HFF-Myc (cell line): ENCODE measurements at regions not wholly inside any gene's neighbourhood (a gene's known extent, or its start where the extent isn't known, plus 50 kb on each side); places are given as distances from the start of the nearest gene placed in this dataset.

Experiments used
- DNase-seq: peaks from one replicate; pipeline ENCODE4 v3.0.0-alpha.2; 2011; ENCODE audit warnings: low read depth; ENCODE audit errors: extremely low read depth
- H3K4me3 ChIP-seq: replicated peaks from 2 replicates; pipeline ENCODE4 v1.5.1; 2011; ENCODE audit warnings: low read depth, mild to moderate bottlenecking, control low read depth, low read length
- CTCF ChIP-seq: IDR thresholded peaks from 2 replicates; pipeline ENCODE4 v1.5.1; 2012; ENCODE audit warnings: mild to moderate bottlenecking, low read depth, low read length, control low read depth; ENCODE audit errors: missing control alignments

GRCh38 chr3:95654570-95655362, 1159.6 kb upstream of the EPHA6 start:
- no peak overlapping the region for H3K4me3 ChIP-seq
- no peak for TF ChIP-seq CTCF
- DNase-seq: no peak

DNA sequence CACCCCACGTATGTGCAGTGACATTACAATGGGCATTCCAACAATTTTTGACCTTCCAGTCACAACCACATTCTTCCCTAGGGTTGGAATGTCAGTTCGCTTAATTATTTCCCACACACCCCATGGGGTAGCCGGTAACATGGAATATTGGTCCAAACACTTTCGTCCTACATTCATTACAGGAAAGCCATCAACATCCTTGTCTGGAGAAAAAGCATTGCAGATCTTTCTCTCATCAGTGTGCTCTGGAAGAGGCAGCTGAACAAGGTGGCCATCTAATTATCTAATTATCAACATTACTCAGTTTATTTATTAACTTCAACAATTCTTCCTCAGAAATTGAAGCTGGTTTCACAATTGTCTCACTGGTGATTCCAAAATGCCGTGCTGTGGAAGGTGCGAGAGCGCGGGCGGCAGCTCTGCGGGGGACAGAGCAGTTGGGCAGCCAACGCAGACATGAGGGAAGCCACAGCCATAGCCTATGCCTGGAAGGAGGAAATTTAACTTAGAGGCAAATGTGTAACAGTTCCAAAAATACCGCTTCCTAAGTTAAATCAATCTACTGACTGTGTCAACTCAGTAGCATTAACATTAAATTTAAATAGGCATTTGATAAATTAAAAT, 1158.9 kb upstream of the EPHA6 start:
- no peak for DNase-seq
- TF ChIP-seq CTCF: no peak
- H3K4me3 ChIP-seq: no peak overlapping the region

GRCh38 chr3:95670765-95671164, 1143.6 kb upstream of the EPHA6 start:
- TF ChIP-seq CTCF: no peak
- DNase-seq: no peak
- H3K4me3 ChIP-seq: no peak overlapping the region

DNA sequence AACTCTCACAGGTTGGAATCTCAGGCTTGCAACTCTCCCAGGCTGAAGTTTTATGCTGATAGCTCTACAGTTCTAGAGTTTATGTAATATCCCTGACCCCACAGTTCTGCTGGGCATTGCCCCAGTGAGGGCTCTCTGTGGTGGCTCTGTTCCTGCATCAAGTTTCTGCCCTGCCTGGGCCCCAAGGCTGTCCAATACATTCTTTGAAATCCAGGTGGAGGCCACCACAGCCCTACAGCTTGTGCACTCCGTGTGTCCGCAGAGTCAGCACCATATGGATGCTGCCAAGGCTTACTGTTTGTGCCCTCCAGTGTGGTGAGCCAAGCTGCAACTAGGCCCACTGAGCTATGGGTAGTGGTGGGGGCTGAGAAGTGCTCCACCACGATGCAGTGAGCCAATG, 1141.2 kb upstream of the EPHA6 start:
- DNase-seq: no peak
- H3K4me3 ChIP-seq: no peak overlapping the region
- no peak for TF ChIP-seq CTCF

GRCh38 chr3:95705786-95706418, 1108.5 kb upstream of the EPHA6 start:
- no peak overlapping the region for H3K4me3 ChIP-seq
- no peak for DNase-seq
- no peak for TF ChIP-seq CTCF

- H3K4me3 ChIP-seq: no peak overlapping the region
- no peak for TF ChIP-seq CTCF
- no peak for DNase-seq
Measured at GRCh38 chr3:95707268-95707667, 1107.1 kb upstream of the EPHA6 start.
